Cardiac muscle cell (in vitro differentiated cells and primary cell): ENCODE measurements at regions not wholly inside any gene's neighbourhood (a gene's known extent, or its start where the extent isn't known, plus 50 kb on each side); places are given as distances from the start of the nearest gene placed in this dataset.

Experiments
- DNase-seq, 2 donors: peaks; one replicate each; pipeline versions ENCODE4 v3.0.0 to v3.0.0-alpha.2; 2010 to 2017; ENCODE audit warnings: low read depth in 1 of 2, low spot score in 1 of 2
- H3K27ac ChIP-seq: fragments of 200-600 bp; sonication (generic); 2 replicates; pipeline ENCODE4 v1.5.1; 2016
- H3K27me3 ChIP-seq: fragments of 200-600 bp; sonication (generic); 2 replicates; pipeline ENCODE4 v1.6.0; 2016; ENCODE audit warnings: control low read depth
- H3K36me3 ChIP-seq: fragments of 200-600 bp; sonication (generic); 2 replicates; pipeline ENCODE4 v1.5.1; 2016; ENCODE audit warnings: control low read depth
- H3K4me1 ChIP-seq: fragments of 200-600 bp; sonication (generic); 2 replicates; pipeline ENCODE4 v1.8.1; 2017; ENCODE audit warnings: low read depth, mild to moderate bottlenecking, mixed run types
- H3K4me3 ChIP-seq: fragments of 200-600 bp; sonication (generic); 2 replicates; pipeline ENCODE4 v1.5.1; 2016; ENCODE audit warnings: mild to moderate bottlenecking
- H3K9me3 ChIP-seq: fragments of 200-600 bp; sonication (generic); 2 replicates; pipeline ENCODE4 v1.5.1; 2017; ENCODE audit warnings: low read depth, mild to moderate bottlenecking, control low read depth
- CTCF ChIP-seq: IDR thresholded peaks from 2 replicates; pipeline ENCODE4 v1.5.1; 2012; ENCODE audit warnings: low read depth, mild to moderate bottlenecking, low read length

- TF ChIP-seq CTCF, result no peak
- H3K4me1 ChIP-seq, result peaks cover 4% of the 10 kb centered on the region
- DNase-seq, result no peak
- H3K9me3 ChIP-seq, result no peaks in the 10 kb centered on the region
- no peak overlapping the region for H3K4me3 ChIP-seq
- no peak overlapping the region for H3K27ac ChIP-seq
- no peaks in the 10 kb centered on the region for H3K27me3 ChIP-seq
- H3K36me3 ChIP-seq, result no peaks in the 10 kb centered on the region
Measured at GRCh38 chr15:38670128-38671005, 105.8 kb upstream of the RASGRP1 start.

- no peak for DNase-seq
- Histone ChIP-seq H3K27me3 (no peaks in the 10 kb centered on the region), H3K27ac (no peak overlapping the region), H3K4me1 (peaks cover 4% of the 10 kb centered on the region), H3K4me3 (no peak overlapping the region), H3K36me3 (no peaks in the 10 kb centered on the region), H3K9me3 (no peaks in the 10 kb centered on the region)
- no peak for TF ChIP-seq CTCF
Measured at GRCh38 chr15:38671006-38671387, 106.4 kb upstream of the RASGRP1 start.

- no peak for TF ChIP-seq CTCF
- no peaks in the 10 kb centered on the region for H3K27me3 ChIP-seq
- no peaks in the 10 kb centered on the region for H3K9me3 ChIP-seq
- no peak overlapping the region for H3K27ac ChIP-seq
- H3K4me1 ChIP-seq, result peaks cover 4% of the 10 kb centered on the region
- H3K4me3 ChIP-seq, result no peak overlapping the region
- DNase-seq, result no peak
- no peaks in the 10 kb centered on the region for H3K36me3 ChIP-seq
Measured at GRCh38 chr15:38671675-38672254, 107.2 kb upstream of the RASGRP1 start.

- no peak for TF ChIP-seq CTCF
- Histone ChIP-seq H3K27ac (no peak overlapping the region), H3K9me3 (no peaks in the 10 kb centered on the region), H3K27me3 (no peaks in the 10 kb centered on the region), H3K4me1 (peaks cover 4% of the 10 kb centered on the region), H3K36me3 (no peaks in the 10 kb centered on the region), H3K4me3 (no peak overlapping the region)
- DNase-seq, result no peak
Measured at GRCh38 chr15:38672273-38672672, 107.7 kb upstream of the RASGRP1 start.

- no peaks in the 10 kb centered on the region for H3K9me3 ChIP-seq
- H3K27me3 ChIP-seq, result no peaks in the 10 kb centered on the region
- no peaks in the 10 kb centered on the region for H3K36me3 ChIP-seq
- H3K4me1 ChIP-seq, result peaks cover 4% of the 10 kb centered on the region
- H3K27ac ChIP-seq, result no peak overlapping the region
- no peak for TF ChIP-seq CTCF
- no peak overlapping the region for H3K4me3 ChIP-seq
- DNase-seq, result no peak
Measured at GRCh38 chr15:38672814-38673670, 108.4 kb upstream of the RASGRP1 start.
